ENCODE measurements at regions not wholly inside any gene's neighbourhood (a gene's known extent, or its start where the extent isn't known, plus 50 kb on each side); places are given as distances from the start of the nearest gene placed in this dataset.
"Not testable (repeated sequence)": the region's sequence is repeated elsewhere in the genome, so short reads cannot be mapped to it uniquely, and the experiment has no call there.

DNA sequence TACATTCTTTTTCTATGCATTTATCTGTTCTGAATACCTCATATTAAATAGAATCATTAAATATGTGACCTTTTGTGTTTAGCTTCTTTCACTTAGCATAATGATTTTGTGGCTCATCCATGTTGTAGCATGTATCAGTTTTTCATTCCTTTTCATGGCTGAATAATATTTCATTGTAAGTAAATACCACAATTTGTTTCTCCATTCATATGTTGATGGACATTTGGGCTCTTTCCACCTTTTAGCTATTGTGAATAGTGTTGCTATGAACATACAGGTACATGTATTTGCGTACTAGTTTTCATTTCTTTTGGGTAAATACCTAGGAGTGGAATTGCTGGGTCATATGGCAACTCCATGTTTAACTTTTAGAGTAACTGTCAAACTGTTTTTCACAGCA lies 85.1 kb downstream of the GNL3L start:
- WGBS = 86% methylated on average over 1 of the region's 1 CpG
- no peak overlapping the region for H3K27ac ChIP-seq (ENCODE audit: low read depth, low read length)
- no peaks in the 10 kb centered on the region for H3K4me1 ChIP-seq (ENCODE audit: insufficient read depth, low read length)

DNA sequence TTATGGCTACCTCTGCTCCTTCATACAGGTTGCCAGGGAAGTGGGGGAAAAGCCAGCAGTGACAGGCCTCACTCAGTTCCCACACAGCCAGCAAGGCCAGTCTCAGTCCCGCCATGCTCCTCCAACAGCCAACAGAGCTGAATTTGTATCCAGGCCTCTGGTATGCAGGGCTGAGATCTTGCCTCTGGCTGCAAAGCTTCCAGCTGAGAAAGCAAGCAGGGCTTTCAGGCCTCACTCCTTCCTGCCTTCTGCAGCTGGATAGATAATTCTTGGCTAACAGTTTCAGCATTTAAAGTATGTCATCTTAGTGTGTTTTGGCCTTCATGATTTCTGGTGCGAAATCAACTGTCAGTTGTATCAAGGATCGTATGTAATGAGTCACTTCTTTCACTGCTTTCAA lies 103.6 kb downstream of the GNL3L start:
- Histone ChIP-seq H3K36me3 (ENCODE audit: insufficient read depth, low read length) (no peaks in the 10 kb centered on the region), H3K9me3 (ENCODE audit: insufficient read depth, low read depth, low read length) (no peaks in the 10 kb centered on the region), H3K27ac (ENCODE audit: low read depth, low read length) (peak overlapping the region; percentile 76), H3K27me3 (ENCODE audit: insufficient read depth, low read length) (no peaks in the 10 kb centered on the region), H3K4me1 (ENCODE audit: insufficient read depth, low read length) (peaks cover 16% of the 10 kb centered on the region), H3K4me3 (ENCODE audit: low read length) (0 out of 2 replicates have a peak overlapping the region, but pooled peaks have one; percentile 3), H3K9ac (ENCODE audit: low read depth, low read length) (peak overlapping the region; percentile 49)
- 50% methylated on average over 3 of the region's 3 CpGs for WGBS

More for the DNA sequence above, 85.1 kb downstream of the GNL3L start:
- Histone ChIP-seq H3K4me3 (ENCODE audit: low read length) (no peak overlapping the region), H3K27me3 (ENCODE audit: insufficient read depth, low read length) (no peaks in the 10 kb centered on the region), H3K9ac (ENCODE audit: low read depth, low read length) (no peak overlapping the region), H3K36me3 (ENCODE audit: insufficient read depth, low read length) (no peaks in the 10 kb centered on the region), H3K9me3 (ENCODE audit: insufficient read depth, low read depth, low read length) (no peaks in the 10 kb centered on the region)

GRCh38 chrX:54639018-54639345 lies 109.0 kb downstream of the GNL3L start:
- no peaks in the 10 kb centered on the region for H3K27me3 ChIP-seq (ENCODE audit: insufficient read depth, low read length)
- peak overlapping the region; percentile 99; the same call in 1 of the 2 replicates for H3K27ac ChIP-seq (ENCODE audit: low read depth, low read length)
- no peaks in the 10 kb centered on the region for H3K9me3 ChIP-seq (ENCODE audit: insufficient read depth, low read depth, low read length)
- peak overlapping the region; percentile 9; the same call in 1 of the 2 replicates for H3K9ac ChIP-seq (ENCODE audit: low read depth, low read length)
- H3K4me1 ChIP-seq (ENCODE audit: insufficient read depth, low read length) = peaks cover 25% of the 10 kb centered on the region
- H3K36me3 ChIP-seq (ENCODE audit: insufficient read depth, low read length) = no peaks in the 10 kb centered on the region
- peak overlapping the region; percentile 71 for H3K4me3 ChIP-seq (ENCODE audit: low read length)
- WGBS = 65% methylated on average over 2 of the region's 3 CpGs

- Histone ChIP-seq H3K9ac (ENCODE audit: low read depth, low read length) (peak overlapping the region; percentile 93), H3K9me3 (ENCODE audit: insufficient read depth, low read depth, low read length) (no peaks in the 10 kb centered on the region), H3K36me3 (ENCODE audit: insufficient read depth, low read length) (no peaks in the 10 kb centered on the region), H3K4me1 (ENCODE audit: insufficient read depth, low read length) (peaks cover 22% of the 10 kb centered on the region), H3K27me3 (ENCODE audit: insufficient read depth, low read length) (no peaks in the 10 kb centered on the region), H3K4me3 (ENCODE audit: low read length) (peak overlapping the region; percentile 71), H3K27ac (ENCODE audit: low read depth, low read length) (peak overlapping the region; percentile 99)
- WGBS = under 1% methylated on average over 47 of the region's 47 CpGs
Measured at GRCh38 chrX:54639346-54640102, 109.5 kb downstream of the GNL3L start.

DNA sequence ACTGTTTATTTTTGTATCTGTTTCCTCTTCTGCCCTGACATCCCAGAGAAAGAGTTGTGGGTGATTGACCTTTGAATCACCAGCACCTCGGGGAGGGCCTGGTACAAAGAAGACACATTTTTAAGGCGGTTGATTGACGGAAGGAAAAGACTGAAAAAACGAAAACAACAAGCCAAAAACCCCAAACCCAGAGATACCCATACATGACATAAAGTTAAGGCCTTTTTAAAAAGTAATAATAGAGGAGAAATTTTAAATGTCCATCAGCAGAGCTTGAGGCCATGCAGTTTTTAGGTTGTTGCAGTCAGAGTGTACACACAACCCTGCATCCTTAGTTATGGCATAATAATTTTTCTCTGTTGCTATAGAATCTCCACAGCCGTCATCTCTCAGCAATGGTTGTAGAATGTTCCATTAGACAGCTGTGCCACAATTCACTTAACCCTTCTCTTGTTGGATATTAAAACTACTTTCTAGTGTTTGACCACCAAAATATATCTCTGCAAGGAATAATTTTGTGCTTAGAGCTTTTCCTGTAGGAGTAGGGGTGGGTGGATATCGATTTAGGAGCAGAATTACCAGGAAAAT lies 110.2 kb downstream of the GNL3L start:
- peaks cover 22% of the 10 kb centered on the region for H3K4me1 ChIP-seq (ENCODE audit: insufficient read depth, low read length)
- peak overlapping the region; percentile 93; the same call in 1 of the 2 replicates for H3K9ac ChIP-seq (ENCODE audit: low read depth, low read length)
- H3K9me3 ChIP-seq (ENCODE audit: insufficient read depth, low read depth, low read length) = no peaks in the 10 kb centered on the region
- H3K27me3 ChIP-seq (ENCODE audit: insufficient read depth, low read length) = no peaks in the 10 kb centered on the region
- WGBS = 74% methylated on average over 1 of the region's 6 CpGs
- peak overlapping the region; percentile 99; the same call in 1 of the 2 replicates for H3K27ac ChIP-seq (ENCODE audit: low read depth, low read length)
- H3K36me3 ChIP-seq (ENCODE audit: insufficient read depth, low read length) = no peaks in the 10 kb centered on the region
- H3K4me3 ChIP-seq (ENCODE audit: low read length) = peak overlapping the region; percentile 71

- H3K4me3 ChIP-seq (ENCODE audit: low read length) = no peak overlapping the region
- H3K27me3 ChIP-seq (ENCODE audit: insufficient read depth, low read length) = no peaks in the 10 kb centered on the region
- peak overlapping the region; percentile 99; the same call in 1 of the 2 replicates for H3K27ac ChIP-seq (ENCODE audit: low read depth, low read length)
- H3K9ac ChIP-seq (ENCODE audit: low read depth, low read length) = no peak overlapping the region
- H3K36me3 ChIP-seq (ENCODE audit: insufficient read depth, low read length) = no peaks in the 10 kb centered on the region
- H3K9me3 ChIP-seq (ENCODE audit: insufficient read depth, low read depth, low read length) = no peaks in the 10 kb centered on the region
- peaks cover 22% of the 10 kb centered on the region for H3K4me1 ChIP-seq (ENCODE audit: insufficient read depth, low read length)
- WGBS = 76% methylated on average over 8 of the region's 8 CpGs
Measured at GRCh38 chrX:54640736-54641135, 110.7 kb downstream of the GNL3L start.

DNA sequence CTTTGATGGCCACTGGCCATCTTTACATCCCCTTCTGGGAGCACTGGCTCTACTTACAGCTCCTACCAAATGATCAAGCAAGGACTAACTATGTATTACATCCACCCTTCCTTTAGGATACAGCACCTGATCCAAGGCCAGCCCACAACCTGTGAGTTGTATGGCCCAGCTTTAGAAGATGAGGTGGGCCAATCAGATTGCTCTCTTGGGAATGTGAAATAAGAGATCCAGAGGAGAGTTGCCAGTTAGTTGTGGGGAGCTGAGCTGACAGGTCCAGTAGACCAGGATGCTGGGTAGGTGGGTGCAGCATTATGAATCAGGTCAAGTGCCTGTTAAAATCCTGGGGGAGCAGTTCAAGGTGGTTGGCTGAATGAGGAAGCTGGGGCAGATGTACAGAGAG lies 111.5 kb downstream of the GNL3L start:
- no peak overlapping the region for H3K9ac ChIP-seq (ENCODE audit: low read depth, low read length)
- H3K4me3 ChIP-seq (ENCODE audit: low read length) = no peak overlapping the region
- H3K4me1 ChIP-seq (ENCODE audit: insufficient read depth, low read length) = peaks cover 17% of the 10 kb centered on the region
- no peaks in the 10 kb centered on the region for H3K9me3 ChIP-seq (ENCODE audit: insufficient read depth, low read depth, low read length)
- H3K27ac ChIP-seq (ENCODE audit: low read depth, low read length) = no peak overlapping the region
- no peaks in the 10 kb centered on the region for H3K27me3 ChIP-seq (ENCODE audit: insufficient read depth, low read length)
- no peaks in the 10 kb centered on the region for H3K36me3 ChIP-seq (ENCODE audit: insufficient read depth, low read length)

DNA sequence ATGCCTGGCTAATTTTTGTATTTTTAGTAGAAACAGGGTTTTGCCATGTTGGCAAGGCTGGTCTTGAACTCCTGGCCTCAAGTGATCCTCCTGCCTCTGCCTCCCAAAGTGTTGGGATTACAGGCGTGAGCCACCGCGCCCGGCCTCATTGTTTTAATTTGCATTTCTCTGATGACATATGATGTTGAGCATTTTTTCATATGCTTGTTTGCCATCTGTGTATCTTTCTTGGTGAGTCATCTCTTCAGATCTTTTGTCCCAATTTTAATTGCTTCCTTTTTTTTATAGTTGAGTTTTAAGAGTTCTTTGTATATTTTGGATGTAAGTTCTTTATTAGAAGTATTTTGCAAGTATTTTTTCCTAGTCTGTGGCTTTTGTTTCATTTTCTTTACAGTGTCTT lies 117.6 kb downstream of the GNL3L start:
- H3K27ac ChIP-seq (ENCODE audit: low read depth, low read length); H3K4me3 ChIP-seq (ENCODE audit: low read length); H3K36me3 ChIP-seq (ENCODE audit: insufficient read depth, low read length); H3K9ac ChIP-seq (ENCODE audit: low read depth, low read length); H3K4me1 ChIP-seq (ENCODE audit: insufficient read depth, low read length); H3K27me3 ChIP-seq (ENCODE audit: insufficient read depth, low read length); H3K9me3 ChIP-seq (ENCODE audit: insufficient read depth, low read depth, low read length): not testable (repeated sequence)
- WGBS = 100% methylated on average over 4 of the region's 4 CpGs

DNA sequence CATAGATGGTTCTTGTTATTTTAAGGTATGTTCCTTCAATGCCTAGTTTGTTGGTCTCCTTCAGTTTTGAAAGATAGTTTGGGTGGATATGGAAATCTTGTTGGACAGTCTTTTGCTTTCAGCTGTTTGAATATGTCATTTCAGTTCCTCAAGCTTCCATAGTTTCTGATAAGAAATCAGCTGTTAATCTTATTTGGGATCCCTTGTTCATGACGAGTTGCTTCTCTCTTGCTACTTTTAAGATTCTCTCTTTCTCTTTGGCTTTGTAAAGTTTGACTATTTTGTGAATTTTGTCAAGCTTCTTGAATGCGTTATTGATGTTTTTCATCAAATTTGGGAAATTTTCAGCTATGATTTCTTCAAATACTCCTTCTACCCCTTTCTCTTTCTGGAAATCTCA lies 129.5 kb downstream of the GNL3L start:
- no peak overlapping the region for H3K9ac ChIP-seq (ENCODE audit: low read depth, low read length)
- no peaks in the 10 kb centered on the region for H3K4me1 ChIP-seq (ENCODE audit: insufficient read depth, low read length)
- no peak overlapping the region for H3K27ac ChIP-seq (ENCODE audit: low read depth, low read length)
- H3K4me3 ChIP-seq (ENCODE audit: low read length) = no peak overlapping the region
- no peaks in the 10 kb centered on the region for H3K27me3 ChIP-seq (ENCODE audit: insufficient read depth, low read length)
- 60% methylated on average over 1 of the region's 2 CpGs for WGBS
- peaks cover 7% of the 10 kb centered on the region; the same call in 1 of the 2 replicates for H3K9me3 ChIP-seq (ENCODE audit: insufficient read depth, low read depth, low read length)
- H3K36me3 ChIP-seq (ENCODE audit: insufficient read depth, low read length) = no peaks in the 10 kb centered on the region

GRCh38 chrX:54675762-54676161 lies 122.3 kb downstream of the ITIH6 start:
- WGBS = 82% methylated on average over 1 of the region's 1 CpG
- Histone ChIP-seq H3K27me3 (ENCODE audit: insufficient read depth, low read length) (no peaks in the 10 kb centered on the region), H3K4me1 (ENCODE audit: insufficient read depth, low read length) (no peaks in the 10 kb centered on the region), H3K4me3 (ENCODE audit: low read length) (no peak overlapping the region), H3K36me3 (ENCODE audit: insufficient read depth, low read length) (no peaks in the 10 kb centered on the region), H3K9ac (ENCODE audit: low read depth, low read length) (no peak overlapping the region), H3K9me3 (ENCODE audit: insufficient read depth, low read depth, low read length) (no peaks in the 10 kb centered on the region), H3K27ac (ENCODE audit: low read depth, low read length) (no peak overlapping the region)

DNA sequence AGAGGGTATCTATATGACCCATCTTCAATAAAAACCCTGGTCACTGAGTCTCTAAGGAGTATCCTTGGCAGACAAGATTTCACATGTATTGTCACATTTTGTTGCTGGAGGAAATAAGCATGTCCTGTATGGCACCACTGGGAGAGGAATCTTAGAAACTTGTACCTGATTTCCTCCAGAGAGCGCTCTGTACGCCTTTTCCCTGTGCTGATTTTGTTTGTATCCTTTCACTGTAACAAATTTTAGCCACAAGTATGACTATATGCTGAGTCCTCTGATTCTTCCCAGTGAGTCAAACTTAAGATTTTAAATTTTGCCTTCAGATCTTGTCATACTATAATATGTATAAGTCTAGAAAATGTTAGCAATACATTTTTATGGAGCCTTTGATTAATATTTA lies 102.8 kb downstream of the ITIH6 start:
- no peak overlapping the region for H3K27ac ChIP-seq (ENCODE audit: low read depth, low read length)
- 96% methylated on average over 2 of the region's 2 CpGs for WGBS
- no peaks in the 10 kb centered on the region for H3K27me3 ChIP-seq (ENCODE audit: insufficient read depth, low read length)
- H3K36me3 ChIP-seq (ENCODE audit: insufficient read depth, low read length) = no peaks in the 10 kb centered on the region
- H3K4me3 ChIP-seq (ENCODE audit: low read length) = no peak overlapping the region
- no peak overlapping the region for H3K9ac ChIP-seq (ENCODE audit: low read depth, low read length)
- no peaks in the 10 kb centered on the region for H3K4me1 ChIP-seq (ENCODE audit: insufficient read depth, low read length)
- no peaks in the 10 kb centered on the region for H3K9me3 ChIP-seq (ENCODE audit: insufficient read depth, low read depth, low read length)

Measured in HUES64 (cell line).